Head of caudate nucleus (tissue), 42 donors: ENCODE measurements at regions not wholly inside any gene's neighbourhood (a gene's known extent, or its start where the extent isn't known, plus 50 kb on each side); places are given as distances from the start of the nearest gene placed in this dataset.

Experiments
- DNase-seq, 42 donors: peaks; one replicate each; pipeline versions ENCODE4 v3.0.0 to v3.0.0-alpha.2; 2020 to 2021; ENCODE audit warnings: mixed read lengths in 7 of 42
- intact Hi-C: fragments of 100-400 bp; cut with DNase I; formaldehyde crosslinking; loops from one replicate; pipeline ENCODE4 v1.15.0; 2022

DNA sequence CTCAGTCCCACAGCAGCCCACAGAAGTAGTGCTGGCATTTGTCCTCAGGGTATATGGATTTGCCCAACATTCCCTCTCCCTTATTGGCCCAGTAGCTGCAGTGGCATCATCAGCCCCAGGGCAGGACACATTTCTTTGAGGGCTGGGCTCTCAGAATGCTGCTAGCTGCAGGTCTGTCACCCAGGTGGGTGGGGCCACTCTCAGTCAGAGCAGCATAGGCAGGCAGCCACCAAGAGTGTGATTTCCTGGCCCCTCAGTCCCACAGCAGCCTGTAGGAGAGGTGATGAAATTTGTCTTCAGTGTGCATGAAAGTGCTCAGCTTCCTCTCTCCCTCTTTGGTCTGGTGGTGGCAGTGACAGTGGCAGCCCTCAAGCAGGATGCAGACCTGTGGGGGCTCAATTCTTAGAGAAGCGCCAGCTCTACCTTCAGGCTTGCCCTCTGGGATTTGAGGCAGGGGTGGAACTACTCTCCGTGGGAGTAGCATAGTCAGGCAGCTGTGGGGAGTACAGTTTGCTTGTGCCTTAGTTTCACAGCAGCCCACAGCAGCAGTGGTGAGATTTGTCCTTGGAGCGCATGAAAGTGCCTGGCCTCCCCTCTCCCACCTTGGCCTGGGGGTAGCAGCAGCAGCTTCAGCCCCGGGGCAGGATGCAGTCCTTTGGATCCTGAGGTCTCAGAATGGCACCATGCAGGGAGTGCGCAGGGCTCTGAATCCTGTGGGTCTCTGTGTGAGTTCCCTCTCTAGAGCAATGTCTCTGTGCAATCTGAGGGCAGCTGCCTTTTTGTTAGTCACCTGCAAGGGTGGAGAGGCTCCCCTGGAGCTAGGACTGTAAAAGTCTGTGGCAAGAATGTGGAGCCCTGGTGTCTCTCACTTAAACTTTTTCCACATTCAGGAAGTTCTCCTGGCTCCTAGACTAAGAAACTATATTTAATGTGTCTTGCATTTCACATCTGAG lies 1229.1 kb downstream of the ROBO2 start:
- intact Hi-C loops: no loop called here

GRCh38 chr3:78273326-78273725 lies 1233.4 kb downstream of the ROBO2 start:
- intact Hi-C loops: no loop called here
- no peak for DNase-seq

More for the DNA sequence above, 1229.1 kb downstream of the ROBO2 start:
- no peak for DNase-seq

- intact Hi-C loops: no loop called here
- DNase-seq: no peak
These were observed 1234.7 kb downstream of the ROBO2 start for GRCh38 chr3:78274475-78275065.

DNA sequence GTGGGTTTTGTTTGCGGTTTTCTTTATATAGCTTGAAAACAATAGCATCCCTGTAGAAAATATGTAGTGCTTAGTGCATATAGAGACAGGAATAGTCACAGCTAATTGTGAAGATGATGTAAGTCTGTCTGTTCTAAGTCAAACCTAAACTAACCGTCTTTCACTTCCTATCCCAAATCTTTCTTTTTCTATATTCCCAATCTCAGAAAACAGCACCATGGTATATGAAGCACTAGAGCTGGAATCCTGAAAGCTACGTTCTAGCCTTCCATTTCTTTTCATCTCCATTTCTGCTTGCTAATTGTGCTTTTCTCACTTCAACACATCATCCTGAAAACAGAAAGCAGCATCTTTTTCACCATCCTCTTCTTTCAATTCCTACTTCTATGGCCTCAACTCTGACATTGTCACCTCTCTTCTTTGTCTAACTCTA lies 1235.5 kb downstream of the ROBO2 start:
- DNase-seq: no peak
- intact Hi-C loops: no loop called here

GRCh38 chr3:78277220-78277619 lies 1237.3 kb downstream of the ROBO2 start:
- intact Hi-C loops: no loop called here
- no peak for DNase-seq

DNA sequence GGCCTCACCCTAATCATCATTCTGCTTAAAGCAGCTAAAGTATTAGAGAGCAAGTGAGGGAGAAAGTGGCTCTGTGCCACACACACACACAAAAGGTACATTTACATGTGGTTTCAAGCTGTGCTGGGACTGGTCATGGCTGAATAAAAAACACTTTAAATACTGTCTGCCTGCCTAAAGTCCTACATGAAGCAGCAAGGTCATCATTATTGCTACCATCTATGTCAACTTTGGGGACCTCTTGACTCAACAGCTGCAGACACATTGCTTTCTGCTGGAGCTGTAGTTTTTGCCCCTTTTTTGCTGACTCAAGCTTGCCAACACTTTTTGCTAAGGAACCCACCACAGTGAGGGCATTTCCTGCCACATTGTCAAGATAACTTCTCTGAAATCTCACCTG lies 1237.9 kb downstream of the ROBO2 start:
- intact Hi-C loops: no loop called here
- DNase-seq: no peak

DNA sequence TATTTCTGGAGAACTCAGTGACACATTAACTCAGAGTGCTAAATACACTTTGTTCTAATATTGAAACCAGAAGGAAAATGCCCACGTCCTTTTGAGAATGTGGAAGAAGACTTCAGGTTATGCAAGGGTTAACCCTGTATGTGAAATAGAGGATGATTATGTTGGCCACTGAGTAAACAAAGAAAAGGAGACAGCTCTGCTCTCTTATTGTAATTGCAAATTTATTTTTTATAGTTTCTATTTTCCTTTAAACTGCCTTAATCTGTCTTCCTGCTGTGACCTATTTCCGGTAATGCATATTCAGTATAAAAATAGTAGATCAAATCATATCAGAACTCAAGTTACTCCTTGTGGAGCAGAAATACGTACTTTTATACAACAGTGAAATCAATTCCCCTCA lies 1239.2 kb downstream of the ROBO2 start:
- intact Hi-C loops: no loop called here

GRCh38 chr3:78281381-78281780 lies 1241.5 kb downstream of the ROBO2 start:
- intact Hi-C loops: no loop called here
- DNase-seq: no peak

More for the DNA sequence above, 1239.2 kb downstream of the ROBO2 start:
- no peak for DNase-seq

DNA sequence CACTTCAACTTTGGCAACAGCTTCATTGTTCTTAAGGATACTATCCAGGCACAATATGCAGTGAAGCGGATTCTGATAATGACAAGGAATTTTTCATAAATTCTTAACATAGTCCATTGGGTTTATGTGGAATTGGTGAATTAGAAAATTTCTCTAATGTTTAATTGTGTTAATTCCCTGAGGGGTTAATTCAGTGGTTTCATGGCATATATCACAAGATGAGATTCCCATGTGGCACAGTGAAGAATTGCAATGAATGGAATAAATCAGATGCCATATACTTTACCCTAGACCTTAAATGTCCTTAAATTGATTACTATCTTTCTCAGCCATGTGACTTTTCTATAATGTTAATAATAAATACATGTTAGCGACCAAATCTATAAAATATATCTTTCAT lies 1244.1 kb downstream of the ROBO2 start:
- DNase-seq: no peak
- intact Hi-C loops: no loop called here

- intact Hi-C loops: no loop called here
These were observed 1245.3 kb downstream of the ROBO2 start for GRCh38 chr3:78285032-78285728.

GRCh38 chr3:78287085-78287484 lies 1247.2 kb downstream of the ROBO2 start:
- intact Hi-C loops: no loop called here
- no peak for DNase-seq

More at GRCh38 chr3:78285032-78285728, 1245.3 kb downstream of the ROBO2 start:
- DNase-seq: no peak

- intact Hi-C loops: no loop called here
- no peak for DNase-seq
These were observed 1253.4 kb downstream of the ROBO2 start for GRCh38 chr3:78293284-78293683.

- DNase-seq: no peak
- intact Hi-C loops: no loop called here
These were observed 1264.2 kb downstream of the ROBO2 start for GRCh38 chr3:78304115-78304514.

- intact Hi-C loops: no loop called here
- DNase-seq: no peak
These were observed 1273.0 kb downstream of the ROBO2 start for GRCh38 chr3:78312851-78313250.

DNA sequence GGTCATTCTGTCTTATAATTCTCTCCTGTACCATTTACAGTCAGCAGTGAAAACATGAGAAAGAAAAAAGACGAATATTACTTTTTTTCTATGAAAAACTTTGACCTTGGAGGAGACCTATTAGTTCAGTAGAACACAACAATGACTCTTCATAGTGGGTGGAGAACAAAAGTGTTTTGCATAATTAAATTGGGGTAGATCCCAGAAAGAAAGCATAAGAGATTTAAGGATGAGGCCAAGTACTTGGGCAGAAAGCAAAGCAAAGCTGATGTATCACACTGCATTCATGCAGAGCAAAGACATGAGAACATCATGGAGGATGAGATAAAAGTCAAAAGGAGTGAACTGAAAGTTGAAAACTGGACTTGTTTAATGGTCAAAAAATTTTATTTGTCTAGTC lies 1273.4 kb downstream of the ROBO2 start:
- DNase-seq: no peak
- intact Hi-C loops: no loop called here

DNA sequence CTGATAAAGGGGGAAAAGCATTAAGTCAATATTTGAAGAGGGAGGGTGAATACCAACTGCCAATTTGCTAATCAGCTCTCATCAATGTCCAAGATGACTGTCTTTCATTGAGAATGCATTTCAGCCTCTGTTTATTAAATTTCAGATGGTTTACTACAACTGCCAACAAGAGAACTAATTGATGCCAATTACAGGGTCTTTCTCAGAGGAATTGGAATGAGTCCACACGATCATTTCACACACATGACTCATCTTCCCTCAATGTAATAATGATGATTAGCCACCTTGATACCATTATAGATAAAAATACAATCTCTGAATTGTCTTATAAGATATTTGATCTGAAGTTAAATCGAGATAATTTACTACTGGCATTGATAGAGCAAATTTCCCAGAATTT lies 1274.4 kb downstream of the ROBO2 start:
- no peak for DNase-seq
- intact Hi-C loops: no loop called here

GRCh38 chr3:78317774-78318173 lies 1277.9 kb downstream of the ROBO2 start:
- intact Hi-C loops: no loop called here
- no peak for DNase-seq

GRCh38 chr3:78322780-78323179 lies 1282.9 kb downstream of the ROBO2 start:
- intact Hi-C loops: no loop called here

GRCh38 chr3:78337801-78338211 lies 1297.9 kb downstream of the ROBO2 start:
- intact Hi-C loops: no loop called here
- no peak for DNase-seq

More at GRCh38 chr3:78322780-78323179, 1282.9 kb downstream of the ROBO2 start:
- no peak for DNase-seq

DNA sequence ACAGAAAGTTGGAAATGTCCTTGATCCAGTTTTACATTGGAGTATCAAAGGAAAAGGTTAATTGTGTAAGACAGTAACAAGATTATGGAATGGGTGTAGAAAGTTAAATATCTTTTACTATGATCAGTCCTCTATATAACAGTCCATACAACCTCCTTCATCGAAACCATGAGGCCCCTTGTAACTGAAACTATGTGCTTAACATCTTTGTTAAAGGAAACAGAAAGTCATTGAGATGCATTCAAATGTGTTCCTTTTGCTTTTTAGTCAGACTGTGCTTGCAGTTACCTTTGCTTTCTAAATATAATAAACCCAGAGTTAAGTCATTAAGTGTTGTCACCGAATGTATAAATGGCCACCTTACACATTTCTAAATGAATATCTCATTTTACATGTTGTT lies 1298.5 kb downstream of the ROBO2 start:
- no peak for DNase-seq
- intact Hi-C loops: no loop called here
